CD4-positive, CD25-positive, alpha-beta regulatory T cell (primary cell): ENCODE measurements at regions not wholly inside any gene's neighbourhood (a gene's known extent, or its start where the extent isn't known, plus 50 kb on each side); places are given as distances from the start of the nearest gene placed in this dataset.
A peak's percentile ranks its signal among the peaks of the same experiment; 100 is the strongest.

Experiments used
- ATAC-seq, 2 donors: fragments of 150-1000 bp; cut with Tn5 transposase; one replicate each; pipeline ENCODE4 v1.10.0; 2021; ENCODE audit warnings: low read depth in 2 of 2, moderate number of reproducible peaks in 2 of 2, moderate library complexity in 1 of 2
- DNase-seq, 3 donors: peaks; one replicate each; pipeline versions ENCODE4 v3.0.0 to v3.0.0-alpha.2; 2012 to 2022; ENCODE audit warnings: mixed read lengths in 1 of 3
- H3K27ac ChIP-seq: one replicate; pipeline ENCODE4 v1.7.0; 2013; ENCODE audit warnings: mild to moderate bottlenecking, low read length; ENCODE audit not compliant: insufficient read depth, poor library complexity, severe bottlenecking
- H3K27me3 ChIP-seq: one replicate; pipeline ENCODE4 v1.7.0; 2013; ENCODE audit warnings: low read length; ENCODE audit not compliant: control insufficient read depth, insufficient read depth
- H3K36me3 ChIP-seq: one replicate; pipeline ENCODE4 v1.7.0; 2013; ENCODE audit warnings: mild to moderate bottlenecking, low read length, moderate library complexity; ENCODE audit not compliant: control insufficient read depth, insufficient read depth
- H3K4me1 ChIP-seq: 2 replicates; pipeline ENCODE4 v1.7.0; 2013; ENCODE audit warnings: mild to moderate bottlenecking, low read length; ENCODE audit not compliant: insufficient read depth, control insufficient read depth, poor library complexity, severe bottlenecking
- H3K4me3 ChIP-seq: one replicate; pipeline ENCODE4 v1.7.0; 2013; ENCODE audit warnings: low read depth, mild to moderate bottlenecking, low read length, moderate library complexity
- H3K9me3 ChIP-seq, 2 experiments: 1 replicate in 1 of 2; 2 replicates in 1 of 2; pipeline ENCODE4 v1.7.0; 2013; ENCODE audit warnings: low read length in 2 of 2, mild to moderate bottlenecking in 1 of 2, moderate library complexity in 1 of 2; ENCODE audit not compliant: control insufficient read depth in 2 of 2
- H3K27ac Mint-ChIP-seq, 3 donors: one replicate each; pipeline ENCODE4 v1.8.0; 2020 to 2022; ENCODE audit warnings: mild to moderate bottlenecking in 3 of 3, mixed read lengths in 3 of 3, moderate library complexity in 2 of 3
- H3K27me3 Mint-ChIP-seq: one replicate; pipeline ENCODE4 v1.8.0; 2022; ENCODE audit warnings: mild to moderate bottlenecking, mixed read lengths
- H3K36me3 Mint-ChIP-seq: one replicate; pipeline ENCODE4 v1.8.0; 2020; ENCODE audit warnings: mixed read lengths
- H3K4me1 Mint-ChIP-seq, 4 donors: one replicate each; pipeline ENCODE4 v1.8.0; 2020 to 2022; ENCODE audit warnings: mixed read lengths in 4 of 4, mild to moderate bottlenecking in 1 of 4
- H3K4me3 Mint-ChIP-seq, 4 donors: one replicate each; pipeline ENCODE4 v1.8.0; 2020 to 2022; ENCODE audit warnings: mild to moderate bottlenecking in 4 of 4, mixed read lengths in 4 of 4, moderate library complexity in 3 of 4
- H3K9me3 Mint-ChIP-seq, 7 donors: one replicate each; pipeline ENCODE4 v1.8.0; 2020 to 2022; ENCODE audit warnings: mixed read lengths in 7 of 7, mild to moderate bottlenecking in 3 of 7, moderate library complexity in 2 of 7

- no peak for ATAC-seq
- no peaks in the 10 kb centered on the region for H3K4me1 Mint-ChIP-seq
- H3K9me3 Mint-ChIP-seq = peaks cover 0 to 11% (median 4%) of the 10 kb centered on the region in 7 donors
- no peak overlapping the region for H3K27ac Mint-ChIP-seq
- no peaks in the 10 kb centered on the region for H3K36me3 Mint-ChIP-seq
- no peak for DNase-seq
- Histone ChIP-seq H3K36me3 (no peaks in the 10 kb centered on the region), H3K27me3 (no peaks in the 10 kb centered on the region), H3K4me3 (no peak overlapping the region), H3K27ac (no peak overlapping the region), H3K4me1 (no peaks in the 10 kb centered on the region), H3K9me3 (no peaks in the 10 kb centered on the region)
- no peaks in the 10 kb centered on the region for H3K27me3 Mint-ChIP-seq
- no peak overlapping the region for H3K4me3 Mint-ChIP-seq
Measured at GRCh38 chr2:78576409-78576808, 449.1 kb upstream of the REG3G start.

- Mint-ChIP-seq H3K9me3 (peaks cover 0 to 11% (median 8%) of the 10 kb centered on the region in 7 donors), H3K27ac (no peak overlapping the region), H3K27me3 (no peaks in the 10 kb centered on the region), H3K36me3 (no peaks in the 10 kb centered on the region), H3K4me3 (no peak overlapping the region), H3K4me1 (no peaks in the 10 kb centered on the region)
- Histone ChIP-seq H3K4me1 (no peaks in the 10 kb centered on the region), H3K27me3 (no peaks in the 10 kb centered on the region), H3K9me3 (peaks cover 0 to 8% of the 10 kb centered on the region in 2 experiments), H3K4me3 (no peak overlapping the region), H3K36me3 (no peaks in the 10 kb centered on the region), H3K27ac (no peak overlapping the region)
- ATAC-seq = no peak
- no peak for DNase-seq
Measured at GRCh38 chr2:78585871-78586270, 439.6 kb upstream of the REG3G start.

GRCh38 chr2:78586316-78586715 is 439.2 kb upstream of the REG3G start:
- H3K4me3 Mint-ChIP-seq = no peak overlapping the region
- H3K27ac Mint-ChIP-seq = no peak overlapping the region
- H3K36me3 Mint-ChIP-seq = no peaks in the 10 kb centered on the region

DNA sequence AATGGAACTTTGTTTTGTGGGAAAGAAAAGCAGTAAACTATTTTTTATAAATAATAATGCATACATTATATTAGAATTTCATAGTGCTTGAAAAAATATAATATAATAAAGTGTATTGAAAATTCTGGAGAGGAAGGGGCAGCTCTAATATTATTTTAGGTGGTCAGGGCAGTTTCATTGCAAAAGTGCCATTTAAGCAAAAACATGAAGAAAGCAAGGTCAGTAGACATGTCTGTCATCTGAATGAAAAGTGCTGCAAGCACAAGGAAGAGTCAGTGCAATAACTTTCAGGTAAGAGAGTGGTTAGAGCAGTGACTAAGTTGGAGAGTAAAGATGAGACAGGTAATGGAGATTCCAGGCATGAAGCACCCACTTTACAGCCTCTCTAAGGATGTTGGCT is 435.6 kb upstream of the REG3G start:
- Mint-ChIP-seq H3K36me3 (no peaks in the 10 kb centered on the region), H3K4me3 (no peak overlapping the region), H3K4me1 (no peaks in the 10 kb centered on the region), H3K9me3 (peaks cover 0 to 16% (median 5%) of the 10 kb centered on the region in 7 donors), H3K27me3 (no peaks in the 10 kb centered on the region), H3K27ac (no peak overlapping the region)
- Histone ChIP-seq H3K9me3 (peaks cover 0 to 8% of the 10 kb centered on the region in 2 experiments), H3K27ac (no peak overlapping the region), H3K4me3 (no peak overlapping the region), H3K27me3 (no peaks in the 10 kb centered on the region), H3K4me1 (no peaks in the 10 kb centered on the region), H3K36me3 (no peaks in the 10 kb centered on the region)
- ATAC-seq (no peak), DNase-seq (no peak)

More at GRCh38 chr2:78586316-78586715, 439.2 kb upstream of the REG3G start:
- H3K4me1 ChIP-seq = no peaks in the 10 kb centered on the region
- Mint-ChIP-seq H3K27me3 (no peaks in the 10 kb centered on the region), H3K4me1 (no peaks in the 10 kb centered on the region), H3K9me3 (peaks cover 0 to 13% (median 8%) of the 10 kb centered on the region in 7 donors)
- peaks cover 0 to 8% of the 10 kb centered on the region in 2 experiments for H3K9me3 ChIP-seq
- H3K27ac ChIP-seq = no peak overlapping the region
- ATAC-seq (no peak), DNase-seq (no peak)
- H3K36me3 ChIP-seq = no peaks in the 10 kb centered on the region
- no peaks in the 10 kb centered on the region for H3K27me3 ChIP-seq
- no peak overlapping the region for H3K4me3 ChIP-seq

GRCh38 chr2:78592491-78592890 is 433.0 kb upstream of the REG3G start:
- Histone ChIP-seq H3K9me3 (peaks cover 0 to 4% of the 10 kb centered on the region in 2 experiments), H3K4me3 (no peak overlapping the region), H3K27me3 (no peaks in the 10 kb centered on the region), H3K27ac (no peak overlapping the region), H3K4me1 (no peaks in the 10 kb centered on the region), H3K36me3 (no peaks in the 10 kb centered on the region)
- H3K4me3 Mint-ChIP-seq = no peak overlapping the region
- peaks cover 0 to 20% (median 7%) of the 10 kb centered on the region in 7 donors for H3K9me3 Mint-ChIP-seq
- no peaks in the 10 kb centered on the region for H3K27me3 Mint-ChIP-seq
- H3K4me1 Mint-ChIP-seq = no peaks in the 10 kb centered on the region
- DNase-seq (no peak), ATAC-seq (no peak)
- H3K27ac Mint-ChIP-seq = no peak overlapping the region
- no peaks in the 10 kb centered on the region for H3K36me3 Mint-ChIP-seq

- Mint-ChIP-seq H3K27ac (no peak overlapping the region), H3K36me3 (no peaks in the 10 kb centered on the region), H3K4me3 (peak overlapping the region in 1 of 4 donors; percentile 47), H3K27me3 (no peaks in the 10 kb centered on the region), H3K9me3 (peaks cover 0 to 13% (median 7%) of the 10 kb centered on the region in 7 donors), H3K4me1 (no peaks in the 10 kb centered on the region)
- H3K4me3 ChIP-seq = no peak overlapping the region
- no peaks in the 10 kb centered on the region for H3K36me3 ChIP-seq
- H3K27ac ChIP-seq = no peak overlapping the region
- no peaks in the 10 kb centered on the region for H3K27me3 ChIP-seq
- no peaks in the 10 kb centered on the region for H3K4me1 ChIP-seq
- no peak for ATAC-seq
- DNase-seq = no peak
- no peaks in the 10 kb centered on the region for H3K9me3 ChIP-seq
Measured at GRCh38 chr2:78601113-78601512, 424.4 kb upstream of the REG3G start.

DNA sequence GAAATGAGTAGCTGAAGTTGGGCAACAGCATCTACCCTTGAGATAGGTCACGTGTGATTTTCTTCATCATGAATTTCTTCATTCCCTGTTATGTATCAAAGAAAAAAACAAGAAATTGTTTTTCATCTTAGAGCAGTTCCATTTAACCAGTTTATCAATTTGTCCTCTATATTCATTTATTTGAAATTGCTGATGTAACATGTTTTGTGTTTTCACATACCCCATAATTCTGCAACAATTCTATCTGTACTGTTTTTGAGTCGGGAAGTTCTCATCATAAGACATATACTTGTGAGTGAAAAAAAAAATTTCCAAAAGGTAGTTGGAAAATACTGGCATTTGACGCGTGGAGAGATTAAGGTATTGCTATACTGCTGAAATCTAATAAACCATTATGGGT is 422.6 kb upstream of the REG3G start:
- no peaks in the 10 kb centered on the region for H3K36me3 Mint-ChIP-seq
- Histone ChIP-seq H3K36me3 (no peaks in the 10 kb centered on the region), H3K27ac (no peak overlapping the region), H3K4me3 (no peak overlapping the region), H3K27me3 (no peaks in the 10 kb centered on the region), H3K4me1 (no peaks in the 10 kb centered on the region), H3K9me3 (no peaks in the 10 kb centered on the region)
- no peak overlapping the region for H3K27ac Mint-ChIP-seq
- H3K27me3 Mint-ChIP-seq = no peaks in the 10 kb centered on the region
- H3K4me3 Mint-ChIP-seq = no peak overlapping the region
- no peak for ATAC-seq
- no peak for DNase-seq
- H3K9me3 Mint-ChIP-seq = peaks cover 0 to 16% (median 3%) of the 10 kb centered on the region in 7 donors
- H3K4me1 Mint-ChIP-seq = no peaks in the 10 kb centered on the region

GRCh38 chr2:78606895-78607294 is 418.6 kb upstream of the REG3G start:
- H3K9me3 Mint-ChIP-seq = peaks cover 0 to 8% (median 4%) of the 10 kb centered on the region in 7 donors
- ATAC-seq (no peak), DNase-seq (no peak)
- H3K36me3 Mint-ChIP-seq = no peaks in the 10 kb centered on the region
- no peaks in the 10 kb centered on the region for H3K27me3 Mint-ChIP-seq
- no peak overlapping the region for H3K27ac ChIP-seq
- H3K36me3 ChIP-seq = no peaks in the 10 kb centered on the region
- H3K27me3 ChIP-seq = no peaks in the 10 kb centered on the region
- H3K4me1 Mint-ChIP-seq = no peaks in the 10 kb centered on the region
- no peak overlapping the region for H3K4me3 ChIP-seq
- no peak overlapping the region for H3K27ac Mint-ChIP-seq
- no peaks in the 10 kb centered on the region for H3K9me3 ChIP-seq
- H3K4me3 Mint-ChIP-seq = no peak overlapping the region
- H3K4me1 ChIP-seq = no peaks in the 10 kb centered on the region
